SU-DHL-6 (cell line): ENCODE measurements at regions not wholly inside any gene's neighbourhood (a gene's known extent, or its start where the extent isn't known, plus 50 kb on each side); places are given as distances from the start of the nearest gene placed in this dataset.

Source experiments
- CTCF ChIP-seq: fragments of 200-600 bp; sonication (generic); IDR thresholded peaks from one replicate; pipeline ENCODE4 v1.5.1; 2017; ENCODE audit warnings: antibody characterized with exemption, mild to moderate bottlenecking, low read length, moderate library complexity; ENCODE audit not compliant: insufficient read depth, poor library complexity, severe bottlenecking
- EZH2phosphoT487 ChIP-seq: fragments of 200-600 bp; sonication (generic), shearing (Covaris generic); conservative IDR thresholded peaks from 2 replicates; pipeline ENCODE4 v1.6.1; 2018; ENCODE audit warnings: mild to moderate bottlenecking, antibody characterized with exemption, low read length, moderate library complexity, mixed read lengths

GRCh38 chr18:51862051-51862715, 477.8 kb upstream of the DCC start:
- TF ChIP-seq CTCF = no peak
- no peak for TF ChIP-seq EZH2phosphoT487
